ENCODE measurements at regions not wholly inside any gene's neighbourhood (a gene's known extent, or its start where the extent isn't known, plus 50 kb on each side); places are given as distances from the start of the nearest gene placed in this dataset.

- Histone ChIP-seq H3K36me3 (no peaks in the 10 kb centered on the region), H3K4me1 (peaks cover 13% of the 10 kb centered on the region), H3K9me3 (no peaks in the 10 kb centered on the region), H3K27me3 (no peaks in the 10 kb centered on the region), H3K4me3 (ENCODE audit: low read depth, low read length) (no peak overlapping the region)
- no peak for DNase-seq
- TF ChIP-seq CTCF (IDR thresholded peaks at IDR 0.05; ENCODE audit: low read depth, low read length): no peak
These were observed 243.7 kb downstream of the TLE3 start for GRCh38 chr15:69854001-69854400.

GRCh38 chr15:69854521-69855181 is 243.1 kb downstream of the TLE3 start:
- no peak overlapping the region for H3K4me3 ChIP-seq (ENCODE audit: low read depth, low read length)
- no peaks in the 10 kb centered on the region for H3K36me3 ChIP-seq
- no peaks in the 10 kb centered on the region for H3K9me3 ChIP-seq
- peaks cover 9% of the 10 kb centered on the region for H3K4me1 ChIP-seq
- DNase-seq: no peak
- TF ChIP-seq CTCF (IDR thresholded peaks at IDR 0.05; ENCODE audit: low read depth, low read length): no peak
- no peaks in the 10 kb centered on the region for H3K27me3 ChIP-seq

- no peak for TF ChIP-seq CTCF (IDR thresholded peaks at IDR 0.05; ENCODE audit: low read depth, low read length)
- Histone ChIP-seq H3K4me3 (ENCODE audit: low read depth, low read length) (no peak overlapping the region), H3K9me3 (no peaks in the 10 kb centered on the region), H3K4me1 (peaks cover 9% of the 10 kb centered on the region), H3K27me3 (no peaks in the 10 kb centered on the region), H3K36me3 (no peaks in the 10 kb centered on the region)
- DNase-seq: peak; percentile 26
These were observed 242.3 kb downstream of the TLE3 start for GRCh38 chr15:69855258-69856000.

GRCh38 chr15:69857250-69857649 is 240.5 kb downstream of the TLE3 start:
- Histone ChIP-seq H3K27me3 (no peaks in the 10 kb centered on the region), H3K9me3 (no peaks in the 10 kb centered on the region), H3K36me3 (no peaks in the 10 kb centered on the region), H3K4me1 (peaks cover 9% of the 10 kb centered on the region), H3K4me3 (ENCODE audit: low read depth, low read length) (no peak overlapping the region)
- no peak for DNase-seq
- TF ChIP-seq CTCF (IDR thresholded peaks at IDR 0.05; ENCODE audit: low read depth, low read length): no peak

- Histone ChIP-seq H3K4me3 (ENCODE audit: low read depth, low read length) (no peak overlapping the region), H3K4me1 (peaks cover 10% of the 10 kb centered on the region), H3K36me3 (no peaks in the 10 kb centered on the region), H3K9me3 (no peaks in the 10 kb centered on the region), H3K27me3 (no peaks in the 10 kb centered on the region)
- TF ChIP-seq CTCF (IDR thresholded peaks at IDR 0.05; ENCODE audit: low read depth, low read length): no peak
- no peak for DNase-seq
These were observed 239.9 kb downstream of the TLE3 start for GRCh38 chr15:69857686-69858391.

Measured in BE2C (cell line).